Heart left ventricle (tissue), 16 donors: ENCODE measurements at regions not wholly inside any gene's neighbourhood (a gene's known extent, or its start where the extent isn't known, plus 50 kb on each side); places are given as distances from the start of the nearest gene placed in this dataset.

ENCODE experiments used
- ATAC-seq, 4 donors: fragments of 200-7000 bp; cut with Tn5 transposase; one replicate each; pipeline ENCODE4 v1.9.1; 2020 to 2022; ENCODE audit warnings: moderate library complexity in 4 of 4, mild to moderate bottlenecking in 3 of 4, moderate number of reproducible peaks in 1 of 4
- DNase-seq, 5 donors: peaks; one replicate each; pipeline ENCODE4 v3.0.0-alpha.2; 2020
- H3K27ac ChIP-seq, 12 donors: fragments of 200-600 bp; sonication (generic) in 4 of 12; one replicate each; pipeline versions ENCODE4 v1.5.0 to v1.8.0; 2016 to 2022; ENCODE audit warnings: mild to moderate bottlenecking in 2 of 12
- H3K27me3 ChIP-seq, 9 donors: fragments of 200-600 bp; sonication (generic) in 2 of 9; one replicate each; pipeline versions ENCODE4 v1.5.1 to v1.8.0; 2016 to 2022; ENCODE audit warnings: mild to moderate bottlenecking in 3 of 9
- H3K36me3 ChIP-seq, 9 donors: fragments of 200-600 bp; sonication (generic) in 2 of 9; one replicate each; pipeline versions ENCODE4 v1.5.0 to v1.8.0; 2018 to 2022; ENCODE audit warnings: mild to moderate bottlenecking in 2 of 9
- H3K4me1 ChIP-seq, 12 donors: fragments of 200-600 bp; sonication (generic) in 4 of 12; one replicate each; pipeline versions ENCODE4 v1.5.0 to v1.8.0; 2016 to 2022; ENCODE audit warnings: mild to moderate bottlenecking in 3 of 12
- H3K4me3 ChIP-seq, 12 donors: fragments of 200-600 bp; sonication (generic) in 4 of 12; one replicate each; pipeline versions ENCODE4 v1.5.0 to v1.8.0; 2017 to 2022; ENCODE audit warnings: mild to moderate bottlenecking in 9 of 12, moderate library complexity in 4 of 12
- H3K9me3 ChIP-seq, 12 donors: fragments of 200-600 bp; sonication (generic) in 4 of 12; one replicate each; pipeline versions ENCODE4 v1.5.0 to v1.8.0; 2016 to 2022; ENCODE audit warnings: mild to moderate bottlenecking in 1 of 12
- CTCF ChIP-seq, 12 donors: fragments of 200-600 bp; sonication (generic) in 4 of 12; IDR thresholded peaks; one replicate each; pipeline versions ENCODE4 v1.5.0 to v1.8.0; 2018 to 2022; ENCODE audit warnings: antibody characterized with exemption in 12 of 12, mild to moderate bottlenecking in 5 of 12
- POLR2A ChIP-seq, 2 donors: fragments of 450-650 bp; IDR thresholded peaks; one replicate each; pipeline ENCODE4 v1.6.1; 2017; ENCODE audit warnings: antibody characterized with exemption in 2 of 2, mild to moderate bottlenecking in 2 of 2, moderate library complexity in 2 of 2
- WGBS, 4 donors: extraction: QIAGEN DNeasy Blood & Tissue Kit in 2 of 4; methylation state at CpG; one replicate each; pipeline versions ENCODE4 v1.1.5 to v1.1.7; 2013 to 2018; 5-methylcytosine and 5-hydroxymethylcytosine counted together
- intact Hi-C, 10 donors: fragments of 100-400 bp; cut with DNase I; formaldehyde crosslinking; loops; one replicate each; pipeline versions ENCODE4 v1.11.1 to v1.14.2; 2022
- donor health status: ischemic (EF 13 %, LVEDD 7.1; RV severe dilation, severe dysfunction).
- donor health status: healthy with polysubstance abuse.
- donor health status: DM: no; HTN: yes; CAD: no.
- donor health status: DM: no; HTN: no; CAD: no.
- donor health status: ischemic (EF 25% LVEDD 6.9; RV normal size, moderate dysfunction).
- donor health status: ischemic (EF 25% LVEDD 5.7; RV mildly dilated, moderate dysfunction).
- donor health status: healthy.
- donor health status: DM: yes; HTN: yes; CAD: no.
- donor health status: ischemic (EF 35%, LVEDD 5.7; RV mildly dilated, moderate dysfunction).
- donor health status: nonischemic (EF 11% LVEDD 7.7; RV severe dilation, severe dysfunction).
- donor health status: DM: yes; HTN: yes; CAD: no.
- donor health status: PGD.
- donor health status: ischemic (EF 29% LVEDD 5.4; RV normal size, mild dysfunction).
- donor health status: nonischemic (EF 23%, LVEDD 6.1; RV moderate dilation, normal function).

GRCh38 chr5:85479849-85480248, 1095.2 kb upstream of the EDIL3 start:
- Histone ChIP-seq H3K27ac (no peak overlapping the region), H3K27me3 (no peaks in the 10 kb centered on the region), H3K4me1 (no peaks in the 10 kb centered on the region), H3K4me3 (no peak overlapping the region), H3K9me3 (peaks cover 0 to 16% (median 2%) of the 10 kb centered on the region in 12 donors), H3K36me3 (no peaks in the 10 kb centered on the region)
- intact Hi-C loops, result no loop called here
- DNase-seq (no peak), ATAC-seq (no peak)
- no peak for TF ChIP-seq CTCF (IDR thresholded peaks at IDR 0.05)
- no peak for TF ChIP-seq POLR2A (IDR thresholded peaks at IDR 0.05)
- WGBS, 4 donors, result 75 to 90% (median 85%) methylated on average over 4 of the region's 4 CpGs

GRCh38 chr5:85484982-85485574, 1100.4 kb upstream of the EDIL3 start:
- DNase-seq (no peak), ATAC-seq (no peak)
- H3K4me1 ChIP-seq, result no peaks in the 10 kb centered on the region
- 77 to 85% (median 79%) methylated on average over 2 of the region's 2 CpGs for WGBS, 4 donors
- H3K36me3 ChIP-seq, result no peaks in the 10 kb centered on the region
- TF ChIP-seq POLR2A (IDR thresholded peaks at IDR 0.05) (no peak), CTCF (IDR thresholded peaks at IDR 0.05) (no peak)
- H3K27me3 ChIP-seq, result no peaks in the 10 kb centered on the region
- H3K9me3 ChIP-seq, result peaks cover 0 to 22% (median 0%) of the 10 kb centered on the region in 12 donors
- intact Hi-C loops, result no loop called here
- no peak overlapping the region for H3K4me3 ChIP-seq
- H3K27ac ChIP-seq, result no peak overlapping the region

- DNase-seq, result no peak
- Histone ChIP-seq H3K36me3 (no peaks in the 10 kb centered on the region), H3K4me3 (no peak overlapping the region), H3K27me3 (no peaks in the 10 kb centered on the region), H3K9me3 (peaks cover 0 to 45% (median 6%) of the 10 kb centered on the region in 12 donors), H3K4me1 (no peaks in the 10 kb centered on the region), H3K27ac (no peak overlapping the region)
- intact Hi-C loops, result no loop called here
- ATAC-seq, result no peak
- TF ChIP-seq POLR2A (IDR thresholded peaks at IDR 0.05) (no peak), CTCF (IDR thresholded peaks at IDR 0.05) (no peak)
Observed at GRCh38 chr5:85488295-85488694, 1103.6 kb upstream of the EDIL3 start.

- Histone ChIP-seq H3K4me3 (no peak overlapping the region), H3K27ac (no peak overlapping the region), H3K9me3 (peaks cover 0 to under 1% (median 0%) of the 10 kb centered on the region in 12 donors), H3K27me3 (no peaks in the 10 kb centered on the region), H3K4me1 (no peaks in the 10 kb centered on the region), H3K36me3 (no peaks in the 10 kb centered on the region)
- ATAC-seq (no peak), DNase-seq (no peak)
- intact Hi-C loops, result no loop called here
- no peak for TF ChIP-seq POLR2A (IDR thresholded peaks at IDR 0.05)
- TF ChIP-seq CTCF (IDR thresholded peaks at IDR 0.05), result no peak
Observed at GRCh38 chr5:85500869-85501268, 1116.2 kb upstream of the EDIL3 start.
